Breast epithelium (tissue), 4 donors: ENCODE measurements at regions not wholly inside any gene's neighbourhood (a gene's known extent, or its start where the extent isn't known, plus 50 kb on each side); places are given as distances from the start of the nearest gene placed in this dataset.
"Not testable (repeated sequence)": the region's sequence is repeated elsewhere in the genome, so short reads cannot be mapped to it uniquely, and the experiment has no call there.

ENCODE experiments used
- DNase-seq, 2 donors: peaks; one replicate each; pipeline ENCODE4 v3.0.0-alpha.2; 2019; ENCODE audit warnings: low spot score in 2 of 2
- H3K27ac ChIP-seq, 2 donors: fragments of 200-600 bp; sonication (generic) in 1 of 2; one replicate each; pipeline ENCODE4 v1.5.1; 2016 to 2019; ENCODE audit warnings: mild to moderate bottlenecking in 1 of 2
- H3K27me3 ChIP-seq, 2 donors: fragments of 200-600 bp; sonication (generic) in 1 of 2; one replicate each; pipeline versions ENCODE4 v1.5.1 to v1.6.0; 2017 to 2019; ENCODE audit warnings: control low read depth in 1 of 2, mild to moderate bottlenecking in 1 of 2
- H3K36me3 ChIP-seq: fragments of 200-600 bp; one replicate; pipeline ENCODE4 v1.5.1; 2019
- H3K4me1 ChIP-seq, 2 donors: fragments of 200-600 bp; sonication (generic); one replicate each; pipeline ENCODE4 v1.5.1; 2016 to 2019; ENCODE audit warnings: control low read depth in 1 of 2
- H3K4me3 ChIP-seq, 3 donors: fragments of 200-600 bp; sonication (generic); 1 replicate in 2 of 3; 2 replicates in 1 of 3; pipeline ENCODE4 v1.5.1; 2016 to 2019; ENCODE audit warnings: mild to moderate bottlenecking in 3 of 3, moderate library complexity in 2 of 3
- H3K9me3 ChIP-seq, 2 donors: fragments of 200-600 bp; sonication (generic) in 1 of 2; one replicate each; pipeline ENCODE4 v1.5.1; 2016 to 2019; ENCODE audit warnings: control low read depth in 1 of 2
- POLR2A ChIP-seq: fragments of 450-650 bp; IDR thresholded peaks from one replicate; pipeline ENCODE4 v1.6.1; 2016; ENCODE audit warnings: antibody characterized with exemption, mild to moderate bottlenecking, moderate library complexity
- POLR2AphosphoS5 ChIP-seq, 3 donors: sonication (generic); formaldehyde crosslinking; IDR thresholded peaks; one replicate each; pipeline ENCODE4 v1.6.1; 2017; ENCODE audit warnings: antibody characterized with exemption in 3 of 3
- intact Hi-C: fragments of 100-400 bp; cut with DNase I; formaldehyde crosslinking; loops from one replicate; pipeline ENCODE4 v1.15.1; 2023; ENCODE audit warnings: low total_unique reads
- TF ChIP-seq, protein P1 (sequence below), 3 donors: fragments of 450-650 bp; IDR thresholded peaks; one replicate each; pipeline ENCODE4 v1.5.1; 2016 to 2017; ENCODE audit warnings: antibody characterized with exemption in 3 of 3, mild to moderate bottlenecking in 3 of 3, moderate library complexity in 3 of 3

DNA sequence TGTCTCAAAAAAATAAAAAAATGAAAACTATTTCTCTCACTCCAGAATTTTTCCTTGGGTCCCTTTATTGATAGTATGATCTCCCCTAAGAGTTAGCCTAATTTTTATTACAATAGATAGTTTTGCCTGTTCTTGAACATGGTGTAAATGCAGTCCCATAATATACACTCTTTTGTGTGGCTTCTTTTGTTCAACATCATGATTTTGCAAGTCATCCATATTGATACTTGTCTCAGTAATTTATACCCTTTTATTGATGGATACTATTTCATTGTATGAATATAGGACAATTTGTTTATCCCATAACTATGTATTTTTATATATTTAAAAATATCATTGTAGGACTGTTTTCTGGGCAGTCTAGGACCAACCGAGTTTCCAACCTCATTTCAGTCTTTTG lies 207.0 kb downstream of the UTP18 start:
- Histone ChIP-seq H3K4me3 (no peak overlapping the region), H3K27ac (no peak overlapping the region), H3K9me3 (no peaks in the 10 kb centered on the region), H3K36me3 (no peaks in the 10 kb centered on the region), H3K27me3 (no peaks in the 10 kb centered on the region), H3K4me1 (no peaks in the 10 kb centered on the region)
- no peak for DNase-seq
- TF ChIP-seq, protein P1, sequence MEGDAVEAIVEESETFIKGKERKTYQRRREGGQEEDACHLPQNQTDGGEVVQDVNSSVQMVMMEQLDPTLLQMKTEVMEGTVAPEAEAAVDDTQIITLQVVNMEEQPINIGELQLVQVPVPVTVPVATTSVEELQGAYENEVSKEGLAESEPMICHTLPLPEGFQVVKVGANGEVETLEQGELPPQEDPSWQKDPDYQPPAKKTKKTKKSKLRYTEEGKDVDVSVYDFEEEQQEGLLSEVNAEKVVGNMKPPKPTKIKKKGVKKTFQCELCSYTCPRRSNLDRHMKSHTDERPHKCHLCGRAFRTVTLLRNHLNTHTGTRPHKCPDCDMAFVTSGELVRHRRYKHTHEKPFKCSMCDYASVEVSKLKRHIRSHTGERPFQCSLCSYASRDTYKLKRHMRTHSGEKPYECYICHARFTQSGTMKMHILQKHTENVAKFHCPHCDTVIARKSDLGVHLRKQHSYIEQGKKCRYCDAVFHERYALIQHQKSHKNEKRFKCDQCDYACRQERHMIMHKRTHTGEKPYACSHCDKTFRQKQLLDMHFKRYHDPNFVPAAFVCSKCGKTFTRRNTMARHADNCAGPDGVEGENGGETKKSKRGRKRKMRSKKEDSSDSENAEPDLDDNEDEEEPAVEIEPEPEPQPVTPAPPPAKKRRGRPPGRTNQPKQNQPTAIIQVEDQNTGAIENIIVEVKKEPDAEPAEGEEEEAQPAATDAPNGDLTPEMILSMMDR (IDR thresholded peaks at IDR 0.05), result no peak
- TF ChIP-seq POLR2AphosphoS5 (IDR thresholded peaks at IDR 0.05) (no peak), POLR2A (no peak)
- intact Hi-C loops, result no loop called here

DNA sequence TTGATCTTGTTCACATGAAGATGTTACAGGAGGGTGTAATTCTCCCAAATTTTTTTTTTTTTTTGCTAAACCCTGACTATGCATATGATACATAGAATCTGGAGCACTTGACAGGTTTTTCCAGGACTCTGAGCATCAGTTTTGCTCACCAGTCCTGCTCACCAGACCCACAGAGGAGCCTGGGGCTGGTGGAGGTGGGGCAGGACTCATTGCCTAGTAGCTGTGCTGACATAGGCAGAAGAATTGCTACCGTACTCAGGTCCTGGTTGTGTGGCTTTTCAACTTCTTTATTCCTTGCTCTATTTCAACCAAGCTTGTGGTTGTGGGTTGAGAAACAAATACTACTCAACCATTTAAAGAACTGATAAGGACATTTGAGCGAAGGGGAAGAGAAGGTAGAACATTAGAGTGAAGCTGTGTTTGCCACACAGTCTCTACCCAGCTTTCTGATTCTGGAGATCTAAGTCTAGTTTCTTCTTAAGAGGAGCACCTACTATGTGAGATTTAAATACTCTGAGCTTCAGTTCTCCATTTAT lies 212.4 kb downstream of the UTP18 start:
- intact Hi-C loops, result no loop called here
- H3K4me1 ChIP-seq, result no peaks in the 10 kb centered on the region
- no peak for DNase-seq
- TF ChIP-seq, protein P1 (IDR thresholded peaks at IDR 0.05), result no peak
- TF ChIP-seq POLR2AphosphoS5 (IDR thresholded peaks at IDR 0.05) (no peak), POLR2A (no peak)
- H3K27me3 ChIP-seq, result peaks cover 0 to 8% of the 10 kb centered on the region in 2 donors
- H3K36me3 ChIP-seq, result no peaks in the 10 kb centered on the region
- H3K27ac ChIP-seq, result no peak overlapping the region
- no peak overlapping the region for H3K4me3 ChIP-seq
- no peaks in the 10 kb centered on the region for H3K9me3 ChIP-seq

DNA sequence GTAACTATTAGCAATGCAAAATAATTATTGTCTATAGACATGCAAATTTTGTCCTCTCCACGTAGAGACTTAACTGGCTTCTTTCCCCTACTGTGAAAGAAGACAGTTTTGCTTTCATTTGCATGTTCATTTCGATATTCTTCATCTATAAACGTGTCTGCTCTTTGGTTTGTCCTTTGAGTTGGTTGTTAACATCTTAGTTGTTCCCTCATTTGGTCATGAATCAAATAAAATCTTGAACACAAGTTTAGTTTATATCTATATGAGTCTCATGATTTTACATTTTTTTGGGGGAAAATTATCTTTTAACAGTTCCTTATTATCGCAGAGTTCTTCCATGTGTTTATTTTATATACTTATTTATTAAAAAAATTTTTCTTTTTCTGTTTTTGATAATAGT lies 214.4 kb downstream of the UTP18 start:
- Histone ChIP-seq H3K9me3 (no peaks in the 10 kb centered on the region), H3K4me1 (no peaks in the 10 kb centered on the region), H3K36me3 (no peaks in the 10 kb centered on the region), H3K27ac (no peak overlapping the region), H3K4me3 (no peak overlapping the region), H3K27me3 (peaks cover 0 to 12% of the 10 kb centered on the region in 2 donors)
- intact Hi-C loops, result no loop called here
- TF ChIP-seq, protein P1 (IDR thresholded peaks at IDR 0.05), result no peak
- TF ChIP-seq POLR2AphosphoS5 (IDR thresholded peaks at IDR 0.05) (no peak), POLR2A (no peak)
- DNase-seq, result no peak

DNA sequence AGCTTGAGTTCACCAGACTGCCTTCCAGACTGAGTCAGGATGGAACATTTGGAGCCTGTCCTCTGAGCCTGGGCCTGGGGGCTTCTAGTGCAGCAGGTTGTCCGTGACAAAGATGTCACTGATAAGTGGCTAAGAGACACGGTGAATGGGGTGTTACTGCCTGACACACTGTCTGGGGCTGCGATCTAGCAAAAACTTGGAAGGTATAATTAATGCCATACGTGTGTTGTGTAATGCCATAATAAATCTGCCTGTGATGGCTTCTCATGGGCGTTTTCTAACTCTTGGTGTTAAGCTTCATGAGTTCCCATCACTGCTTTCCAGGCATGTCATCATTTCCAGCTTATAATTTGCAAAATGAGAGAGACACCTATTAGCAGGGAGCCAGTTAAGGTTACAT lies 215.4 kb downstream of the UTP18 start:
- no peak for DNase-seq
- no peak overlapping the region for H3K27ac ChIP-seq
- H3K4me3 ChIP-seq, result no peak overlapping the region
- H3K4me1 ChIP-seq, result no peaks in the 10 kb centered on the region
- H3K27me3 ChIP-seq, result peaks cover 0 to 12% of the 10 kb centered on the region in 2 donors
- H3K36me3 ChIP-seq, result no peaks in the 10 kb centered on the region
- intact Hi-C loops, result no loop called here
- no peak for TF ChIP-seq POLR2AphosphoS5 (IDR thresholded peaks at IDR 0.05)
- peaks cover 0 to 4% of the 10 kb centered on the region in 2 donors for H3K9me3 ChIP-seq

DNA sequence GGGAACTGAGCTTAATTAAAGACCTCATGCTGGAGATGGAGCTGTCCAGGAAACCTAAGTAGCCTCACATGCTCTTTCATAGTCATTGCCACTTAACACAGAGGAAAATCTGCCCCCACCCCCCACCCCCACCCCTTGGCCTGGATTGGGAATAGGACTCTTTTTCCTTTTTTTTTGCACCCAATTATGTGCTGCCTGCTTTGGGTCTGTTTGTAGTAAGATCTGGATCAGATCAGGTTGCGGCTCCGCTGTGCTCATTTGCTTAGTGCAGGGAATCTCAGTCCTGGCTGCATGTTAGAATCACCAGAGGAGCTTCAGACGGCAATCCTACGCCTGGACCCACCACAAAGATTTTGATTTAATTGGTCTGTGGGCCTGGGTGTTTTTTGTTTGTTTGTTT lies 219.0 kb downstream of the UTP18 start:
- Histone ChIP-seq H3K27me3 (peaks cover 0 to 12% of the 10 kb centered on the region in 2 donors), H3K9me3 (peaks cover 7 to 16% of the 10 kb centered on the region in 2 donors), H3K4me3 (no peak overlapping the region), H3K4me1 (no peaks in the 10 kb centered on the region), H3K27ac (no peak overlapping the region), H3K36me3 (no peaks in the 10 kb centered on the region)
- TF ChIP-seq POLR2A (no peak), POLR2AphosphoS5 (IDR thresholded peaks at IDR 0.05) (no peak)
- TF ChIP-seq, protein P1 (IDR thresholded peaks at IDR 0.05), result no peak
- intact Hi-C loops, result no loop called here
- no peak for DNase-seq

DNA sequence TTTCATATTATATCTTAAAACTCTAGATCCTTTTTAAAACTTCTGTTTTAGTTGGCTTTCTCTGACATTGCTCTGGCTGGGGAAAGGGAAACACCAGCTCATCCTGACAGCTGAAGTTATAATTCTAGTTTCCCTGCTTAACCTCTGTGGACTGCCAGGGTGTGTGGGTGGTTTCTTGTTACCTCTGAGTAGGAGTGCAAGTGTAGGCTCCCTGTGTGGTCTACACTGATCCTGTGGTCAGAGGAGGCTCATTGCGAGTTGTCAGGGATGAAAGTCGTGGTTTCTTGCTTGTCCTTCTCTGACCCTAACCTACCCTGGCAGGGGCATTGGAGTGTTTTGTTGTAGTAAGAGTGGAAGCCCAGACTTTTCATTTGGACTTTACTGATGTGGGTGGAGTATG lies 221.0 kb downstream of the UTP18 start:
- H3K4me3 ChIP-seq, result no peak overlapping the region
- TF ChIP-seq POLR2A (no peak), POLR2AphosphoS5 (IDR thresholded peaks at IDR 0.05) (no peak)
- TF ChIP-seq, protein P1 (IDR thresholded peaks at IDR 0.05), result no peak
- peaks cover 7 to 16% of the 10 kb centered on the region in 2 donors for H3K9me3 ChIP-seq
- DNase-seq, result no peak
- H3K36me3 ChIP-seq, result no peaks in the 10 kb centered on the region
- H3K27me3 ChIP-seq, result peaks cover 0 to 7% of the 10 kb centered on the region in 2 donors
- no peak overlapping the region for H3K27ac ChIP-seq
- H3K4me1 ChIP-seq, result no peaks in the 10 kb centered on the region
- intact Hi-C loops, result no loop called here

DNA sequence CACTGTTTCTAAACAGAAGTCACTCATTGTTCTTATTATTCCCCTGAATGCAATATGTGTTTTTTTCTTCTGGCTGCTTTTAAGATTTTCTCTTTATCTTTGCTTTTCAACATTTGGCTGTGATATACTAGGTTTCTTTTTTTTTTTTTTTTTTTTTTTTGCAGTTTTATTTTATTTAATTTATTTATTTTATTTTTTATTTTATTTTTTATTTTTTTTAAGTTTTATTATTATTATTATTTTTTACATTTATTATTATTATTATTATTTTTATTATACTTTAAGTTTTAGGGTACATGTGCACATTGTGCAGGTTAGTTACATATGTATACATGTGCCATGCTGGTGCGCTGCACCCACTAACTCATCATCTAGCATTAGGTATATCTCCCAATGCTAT lies 221.9 kb downstream of the UTP18 start:
- H3K4me3 ChIP-seq, DNase-seq, H3K27ac ChIP-seq, H3K36me3 ChIP-seq, H3K4me1 ChIP-seq, intact Hi-C loops, H3K27me3 ChIP-seq: not testable (repeated sequence)
- H3K9me3 ChIP-seq, result peaks cover 7 to 16% of the 10 kb centered on the region in 2 donors
